Esophagus squamous epithelium (tissue), 5 donors: ENCODE measurements at regions not wholly inside any gene's neighbourhood (a gene's known extent, or its start where the extent isn't known, plus 50 kb on each side); places are given as distances from the start of the nearest gene placed in this dataset.

Source experiments
- DNase-seq: peaks from one replicate; lab custom pipeline; 2025; lab: John Stamatoyannopoulos, UW
- H3K27ac ChIP-seq, 4 donors: fragments of 200-600 bp; sonication (generic); one replicate each; pipeline ENCODE4 v1.5.1; 2016 to 2019; ENCODE audit warnings: mild to moderate bottlenecking in 1 of 4
- H3K27me3 ChIP-seq, 4 donors: fragments of 200-600 bp; sonication (generic); 1 replicate in 3 of 4; 2 replicates in 1 of 4; pipeline versions ENCODE4 v1.5.1 to v1.6.0; 2017 to 2021; ENCODE audit warnings: antibody characterized with exemption in 1 of 4
- H3K36me3 ChIP-seq, 3 donors: fragments of 200-600 bp; sonication (generic); one replicate each; pipeline ENCODE4 v1.5.1; 2016 to 2019
- H3K4me1 ChIP-seq, 3 donors: fragments of 200-600 bp; sonication (generic); one replicate each; pipeline ENCODE4 v1.5.1; 2017 to 2019
- H3K4me3 ChIP-seq, 4 donors: fragments of 200-600 bp; sonication (generic); 1 replicate in 3 of 4; 2 replicates in 1 of 4; pipeline ENCODE4 v1.5.1; 2016 to 2019; ENCODE audit warnings: mild to moderate bottlenecking in 2 of 4, moderate library complexity in 1 of 4
- H3K9me3 ChIP-seq, 3 donors: fragments of 200-600 bp; sonication (generic); one replicate each; pipeline ENCODE4 v1.5.1; 2016 to 2019
- POLR2A ChIP-seq, 4 donors: fragments of 450-650 bp; IDR thresholded peaks; one replicate each; pipeline ENCODE4 v1.6.1; 2017; ENCODE audit warnings: antibody characterized with exemption in 4 of 4, mild to moderate bottlenecking in 4 of 4, moderate library complexity in 3 of 4
- WGBS, 2 donors: methylation state at CpG; one replicate each; pipeline ENCODE4 v1.1.5; 2018; 5-methylcytosine and 5-hydroxymethylcytosine counted together
- intact Hi-C: fragments of 100-400 bp; cut with DNase I; formaldehyde crosslinking; loops from one replicate; pipeline ENCODE4 v1.15.0; 2022
- TF ChIP-seq, protein P1 (sequence below), 6 experiments: fragments of 450-650 bp in 4 of 6; fragments of 200-600 bp in 2 of 6; sonication (generic) in 2 of 6; IDR thresholded peaks; one replicate each; pipeline ENCODE4 v1.5.1; 2016 to 2019; ENCODE audit warnings: antibody characterized with exemption in 6 of 6, mild to moderate bottlenecking in 4 of 6, moderate library complexity in 4 of 6
- donor health status: DM: yes; HTN: yes; CAD: no.

DNA sequence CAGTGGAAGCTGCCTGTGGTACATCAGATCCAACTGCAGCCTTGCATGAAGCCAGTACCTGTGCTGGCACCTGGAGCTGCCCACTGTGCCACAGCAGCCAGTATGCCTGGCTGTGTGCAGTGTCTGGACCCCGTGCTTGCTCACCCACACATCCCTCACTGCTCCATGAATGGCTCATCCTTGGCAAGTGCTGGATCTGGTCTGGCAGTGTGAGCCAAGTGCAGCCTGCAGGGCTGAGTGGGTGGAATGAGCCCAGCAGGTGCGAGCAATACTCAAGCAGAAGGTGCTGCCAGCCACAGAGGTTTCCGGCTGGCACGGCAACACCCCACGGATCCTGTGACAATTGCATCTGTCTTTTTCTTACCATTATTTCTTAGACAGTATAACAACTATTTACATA, 488.2 kb upstream of the ROBO2 start:
- 65 to 75% methylated on average over 4 to 5 of the region's 5 CpGs for WGBS, 2 donors
- intact Hi-C loops = no loop called here
- no peaks in the 10 kb centered on the region for H3K9me3 ChIP-seq
- H3K4me1 ChIP-seq = no peaks in the 10 kb centered on the region
- TF ChIP-seq, protein P1, sequence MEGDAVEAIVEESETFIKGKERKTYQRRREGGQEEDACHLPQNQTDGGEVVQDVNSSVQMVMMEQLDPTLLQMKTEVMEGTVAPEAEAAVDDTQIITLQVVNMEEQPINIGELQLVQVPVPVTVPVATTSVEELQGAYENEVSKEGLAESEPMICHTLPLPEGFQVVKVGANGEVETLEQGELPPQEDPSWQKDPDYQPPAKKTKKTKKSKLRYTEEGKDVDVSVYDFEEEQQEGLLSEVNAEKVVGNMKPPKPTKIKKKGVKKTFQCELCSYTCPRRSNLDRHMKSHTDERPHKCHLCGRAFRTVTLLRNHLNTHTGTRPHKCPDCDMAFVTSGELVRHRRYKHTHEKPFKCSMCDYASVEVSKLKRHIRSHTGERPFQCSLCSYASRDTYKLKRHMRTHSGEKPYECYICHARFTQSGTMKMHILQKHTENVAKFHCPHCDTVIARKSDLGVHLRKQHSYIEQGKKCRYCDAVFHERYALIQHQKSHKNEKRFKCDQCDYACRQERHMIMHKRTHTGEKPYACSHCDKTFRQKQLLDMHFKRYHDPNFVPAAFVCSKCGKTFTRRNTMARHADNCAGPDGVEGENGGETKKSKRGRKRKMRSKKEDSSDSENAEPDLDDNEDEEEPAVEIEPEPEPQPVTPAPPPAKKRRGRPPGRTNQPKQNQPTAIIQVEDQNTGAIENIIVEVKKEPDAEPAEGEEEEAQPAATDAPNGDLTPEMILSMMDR (IDR thresholded peaks at IDR 0.05) = no peak
- TF ChIP-seq POLR2A (IDR thresholded peaks at IDR 0.05) = no peak
- no peaks in the 10 kb centered on the region for H3K27me3 ChIP-seq
- no peaks in the 10 kb centered on the region for H3K36me3 ChIP-seq
- H3K27ac ChIP-seq = no peak overlapping the region
- H3K4me3 ChIP-seq = no peak overlapping the region
- DNase-seq = no peak

DNA sequence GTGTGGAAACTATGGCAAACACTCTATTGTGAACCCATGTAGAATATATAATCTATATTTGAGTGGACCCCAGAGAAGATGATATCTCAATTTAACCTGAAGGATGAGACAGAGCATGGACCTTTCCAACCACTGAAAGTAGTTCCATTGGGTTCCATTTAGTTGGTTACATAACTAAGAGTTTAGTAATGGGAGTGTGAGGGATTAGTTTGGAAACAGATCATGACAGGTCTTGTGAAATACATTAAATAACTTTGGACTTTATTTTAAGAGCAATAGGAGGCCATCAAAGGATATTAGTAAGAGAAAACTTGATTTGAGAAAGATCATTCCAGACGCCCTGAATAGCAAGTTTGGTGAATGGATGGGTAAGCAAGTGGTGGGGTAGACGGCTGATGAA, 487.2 kb upstream of the ROBO2 start:
- Histone ChIP-seq H3K36me3 (no peaks in the 10 kb centered on the region), H3K4me1 (no peaks in the 10 kb centered on the region), H3K27me3 (no peaks in the 10 kb centered on the region), H3K4me3 (no peak overlapping the region), H3K9me3 (no peaks in the 10 kb centered on the region), H3K27ac (no peak overlapping the region)
- TF ChIP-seq, protein P1 (IDR thresholded peaks at IDR 0.05) = no peak
- no peak for TF ChIP-seq POLR2A (IDR thresholded peaks at IDR 0.05)
- WGBS, 2 donors = 57 to 69% methylated on average over 2 of the region's 2 CpGs
- intact Hi-C loops = no loop called here
- DNase-seq = no peak

DNA sequence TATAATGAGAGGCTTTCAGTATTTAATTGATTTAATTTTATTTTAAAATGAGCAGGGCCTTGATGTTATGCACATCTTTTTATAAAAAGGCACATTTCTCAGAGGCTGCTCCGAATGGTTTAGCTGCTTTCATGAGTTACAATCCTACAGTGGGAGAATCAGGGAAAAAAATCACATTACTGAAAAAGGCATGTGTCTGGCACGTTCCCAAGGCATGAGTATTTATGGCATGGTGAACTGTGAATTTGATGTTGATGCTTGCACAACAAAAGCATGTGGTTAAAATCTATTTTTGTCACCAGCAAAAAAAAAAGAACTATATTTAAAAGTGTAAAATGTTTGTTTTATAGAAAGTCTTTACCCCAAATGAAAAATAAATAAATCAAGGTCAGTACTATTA, 485.2 kb upstream of the ROBO2 start:
- DNase-seq = no peak
- WGBS, 2 donors = 4 to 12% methylated on average over 2 of the region's 2 CpGs
- no peaks in the 10 kb centered on the region for H3K27me3 ChIP-seq
- intact Hi-C loops = no loop called here
- no peak overlapping the region for H3K4me3 ChIP-seq
- no peak for TF ChIP-seq POLR2A (IDR thresholded peaks at IDR 0.05)
- H3K4me1 ChIP-seq = no peaks in the 10 kb centered on the region
- no peaks in the 10 kb centered on the region for H3K36me3 ChIP-seq
- no peak overlapping the region for H3K27ac ChIP-seq
- H3K9me3 ChIP-seq = no peaks in the 10 kb centered on the region

DNA sequence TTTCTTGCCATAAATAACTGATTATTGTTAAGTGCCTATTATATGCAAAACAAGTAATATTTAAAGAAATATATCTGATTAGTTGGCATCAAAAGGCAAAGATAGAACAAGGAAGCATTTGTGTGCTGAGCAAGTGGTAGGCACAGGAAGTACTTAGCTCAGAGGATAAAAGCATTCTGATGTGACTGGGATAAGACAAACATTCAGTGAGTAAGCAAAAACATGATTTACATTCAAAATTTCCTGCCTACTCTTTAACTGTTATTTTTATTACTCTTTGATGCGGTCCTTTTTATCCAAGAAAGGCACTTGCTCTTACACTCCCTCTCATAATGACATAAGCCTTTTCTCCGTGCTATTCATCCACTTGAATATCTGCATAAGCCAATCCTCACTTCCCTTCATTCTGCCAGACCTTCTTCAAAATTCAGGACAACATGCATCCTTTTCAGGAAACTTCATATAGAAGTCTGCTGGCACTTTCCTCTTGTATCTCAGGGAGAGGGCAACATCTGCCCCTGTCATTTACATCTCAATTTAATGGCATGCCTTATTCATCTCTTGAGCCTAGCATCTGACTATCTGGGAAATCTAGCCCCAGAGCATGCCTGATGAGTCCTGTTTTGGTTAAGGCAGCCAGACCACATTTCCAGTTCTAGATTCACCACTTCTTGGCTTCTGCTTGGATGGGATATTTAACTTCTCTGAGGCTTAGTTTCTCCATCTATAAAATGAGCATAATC, 478.2 kb upstream of the ROBO2 start:
- no peak for DNase-seq
- Histone ChIP-seq H3K36me3 (no peaks in the 10 kb centered on the region), H3K9me3 (no peaks in the 10 kb centered on the region)

DNA sequence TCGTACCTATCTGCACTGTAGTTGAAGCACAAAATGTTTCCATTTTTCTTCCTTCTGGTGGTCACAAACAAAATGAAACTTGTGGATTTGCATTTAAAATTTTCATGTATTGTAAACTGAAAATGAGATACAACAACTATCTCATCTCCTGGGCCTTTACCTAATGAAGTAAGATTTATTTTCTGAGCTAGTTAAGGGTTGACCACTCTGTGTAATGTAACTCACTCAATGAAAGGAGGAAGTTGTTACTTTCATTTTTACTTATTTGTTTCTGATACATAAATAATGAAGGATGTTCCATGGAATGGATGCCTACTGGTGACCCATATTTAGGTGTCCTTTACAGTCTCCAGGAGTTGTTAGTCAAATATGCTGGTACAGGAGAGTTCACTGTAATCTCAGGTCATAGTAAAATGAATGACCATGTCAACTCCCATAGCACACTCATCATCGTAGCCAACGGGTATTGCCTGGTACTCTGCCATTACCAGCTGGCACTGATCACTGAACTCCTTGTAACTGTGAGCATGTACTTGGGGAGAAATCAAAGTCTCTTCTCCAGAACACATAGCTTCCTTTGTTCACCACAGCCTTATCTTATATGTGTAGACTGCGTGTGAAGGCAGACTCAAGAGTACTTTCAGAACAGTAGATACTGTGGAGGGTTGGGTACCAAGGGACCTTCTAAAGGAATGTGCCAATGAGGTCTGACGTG, 474.2 kb upstream of the ROBO2 start:
- WGBS, 2 donors = 70 to 79% methylated on average over 5 of the region's 5 CpGs
- Histone ChIP-seq H3K27me3 (no peaks in the 10 kb centered on the region), H3K27ac (no peak overlapping the region), H3K4me3 (no peak overlapping the region), H3K36me3 (no peaks in the 10 kb centered on the region), H3K4me1 (no peaks in the 10 kb centered on the region), H3K9me3 (no peaks in the 10 kb centered on the region)
- TF ChIP-seq POLR2A (IDR thresholded peaks at IDR 0.05) = no peak
- TF ChIP-seq, protein P1 (IDR thresholded peaks at IDR 0.05) = no peak
- DNase-seq = no peak
- intact Hi-C loops = no loop called here

More for the DNA sequence above, 478.2 kb upstream of the ROBO2 start:
- no peak for TF ChIP-seq POLR2A (IDR thresholded peaks at IDR 0.05)
- TF ChIP-seq, protein P1 (IDR thresholded peaks at IDR 0.05) = no peak
- no peaks in the 10 kb centered on the region for H3K27me3 ChIP-seq
- no peaks in the 10 kb centered on the region for H3K4me1 ChIP-seq
- 24 to 42% methylated on average over 2 of the region's 2 CpGs for WGBS, 2 donors
- no peak overlapping the region for H3K27ac ChIP-seq
- intact Hi-C loops = no loop called here
- H3K4me3 ChIP-seq = no peak overlapping the region
